SH-SY5Y (cell line): ENCODE measurements at regions not wholly inside any gene's neighbourhood (a gene's known extent, or its start where the extent isn't known, plus 50 kb on each side); places are given as distances from the start of the nearest gene placed in this dataset.

Experiments used
- GATA2 ChIP-seq: IDR thresholded peaks from 2 replicates; pipeline ENCODE4 v1.6.1; 2011; ENCODE audit warnings: mild to moderate bottlenecking, low read depth, low read length
- GATA3 ChIP-seq: IDR thresholded peaks from 2 replicates; pipeline ENCODE4 v1.6.1; 2011; ENCODE audit warnings: low read depth, mild to moderate bottlenecking, low read length, moderate library complexity

DNA sequence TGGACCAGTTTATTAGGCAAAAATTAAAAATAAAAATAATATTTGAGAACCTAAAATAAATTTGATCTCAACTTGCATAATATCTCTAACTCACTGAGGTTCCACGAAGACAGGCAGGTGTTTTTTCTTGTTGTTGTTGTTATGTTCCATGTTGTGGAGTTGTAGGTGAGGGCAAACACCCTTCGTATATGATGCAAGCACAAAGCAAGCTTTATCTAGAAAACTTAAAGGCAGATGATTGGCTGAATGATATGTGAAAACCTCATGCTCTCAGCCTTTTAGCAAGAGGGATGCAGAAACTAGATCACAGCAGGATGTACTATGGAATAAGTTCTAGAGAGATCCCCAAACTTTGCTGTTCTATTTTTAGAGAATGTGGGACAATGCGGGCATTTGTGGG, 502.7 kb downstream of the ETNK1 start:
- TF ChIP-seq GATA2, result no peak
- no peak for TF ChIP-seq GATA3
